K562 (cell line): ENCODE measurements at regions not wholly inside any gene's neighbourhood (a gene's known extent, or its start where the extent isn't known, plus 50 kb on each side); places are given as distances from the start of the nearest gene placed in this dataset.

ENCODE experiments used
- CEBPB ChIP-seq: fragments of 450-650 bp; IDR thresholded peaks from 2 replicates; pipeline ENCODE4 v1.6.1; 2016; ENCODE audit warnings: missing genetic modification characterization, missing compliant biosample characterization
- ZNF282 ChIP-seq: sonication (generic); formaldehyde crosslinking; IDR thresholded peaks from 2 replicates; pipeline ENCODE4 v1.8.1; 2023; ENCODE audit warnings: missing genetic modification reagents

DNA sequence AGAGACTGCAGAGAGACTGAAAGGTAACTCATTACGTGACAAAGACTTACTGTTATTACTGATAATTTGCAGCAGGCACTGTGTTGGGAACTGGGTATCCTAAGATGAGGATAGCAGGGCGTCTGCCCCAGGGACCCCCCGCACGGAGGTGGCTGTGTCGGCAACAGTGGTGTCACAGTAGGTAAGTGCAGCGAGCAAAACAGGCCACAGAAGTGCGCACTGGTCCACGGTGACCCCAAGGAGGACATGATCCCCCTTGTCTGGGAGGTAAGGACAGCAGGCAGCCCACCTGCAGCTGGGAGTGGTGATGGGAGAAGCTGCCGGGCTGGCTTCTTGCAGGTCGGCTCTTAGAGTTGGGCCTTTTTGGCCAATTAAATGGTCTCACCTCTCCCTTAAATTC, 82.9 kb downstream of the FAM43A start:
- no peak for TF ChIP-seq CEBPB
- no peak for TF ChIP-seq ZNF282 (CRISPR knock-in tag)
